ENCODE measurements at regions not wholly inside any gene's neighbourhood (a gene's known extent, or its start where the extent isn't known, plus 50 kb on each side); places are given as distances from the start of the nearest gene placed in this dataset.

DNA sequence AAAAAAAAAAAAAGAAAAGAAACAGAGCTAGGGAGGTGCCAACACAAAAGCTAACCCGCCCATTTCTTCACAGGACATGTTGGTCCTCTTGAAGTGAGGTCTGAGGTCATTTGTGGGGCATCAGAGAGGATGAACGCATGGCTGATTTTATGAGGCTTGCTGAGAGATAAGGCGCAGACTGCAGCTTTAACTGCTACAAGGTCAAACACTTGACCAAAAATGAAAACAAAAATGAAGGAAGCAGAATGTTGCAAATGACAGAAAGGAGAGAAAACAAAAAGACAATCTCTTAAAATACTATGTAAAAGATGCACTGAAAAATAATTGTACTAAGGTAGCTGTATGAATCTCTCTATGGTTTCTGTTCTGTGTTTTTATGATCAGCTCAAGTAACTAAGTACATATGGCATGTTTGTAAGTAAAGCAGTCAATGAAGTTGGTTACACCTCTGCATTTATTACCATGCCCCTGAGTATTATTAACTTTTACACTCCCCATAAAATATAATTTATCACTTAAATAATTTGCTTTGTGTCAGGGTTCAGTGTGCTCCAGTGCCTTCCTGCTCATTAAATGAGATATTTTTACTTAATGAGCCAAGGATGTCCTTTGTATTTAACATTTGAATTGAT lies 249.1 kb upstream of the NR5A2 start:
- TF ChIP-seq POLR2A (IDR thresholded peaks at IDR 0.05; ENCODE audit: insufficient read depth in 1 of 2, low read depth in 2 of 2, low read length in 2 of 2) (no peak), TGIF2 (CRISPR knock-in tag; IDR thresholded peaks at IDR 0.05) (no peak), RFX5 (IDR thresholded peaks at IDR 0.05; ENCODE audit: low read depth, low read length) (no peak), ZNF816 (CRISPR knock-in tag; IDR thresholded peaks at IDR 0.05; ENCODE audit: borderline replicate concordance) (no peak), JUN (CRISPR knock-in tag; IDR thresholded peaks at IDR 0.05) (no peak), RAD21 (CRISPR knock-in tag; IDR thresholded peaks at IDR 0.05) (no peak), RBFOX2 (IDR thresholded peaks at IDR 0.05; ENCODE audit: low read depth, low read length) (no peak), NR2C2 (CRISPR knock-in tag; IDR thresholded peaks at IDR 0.05; ENCODE audit: borderline replicate concordance) (no peak), EHMT2 (IDR thresholded peaks at IDR 0.05; ENCODE audit: borderline replicate concordance, low read depth, low read length) (no peak), CAMTA2 (CRISPR knock-in tag; IDR thresholded peaks at IDR 0.05; ENCODE audit: borderline replicate concordance) (no peak)
- TF ChIP-seq, protein P1, sequence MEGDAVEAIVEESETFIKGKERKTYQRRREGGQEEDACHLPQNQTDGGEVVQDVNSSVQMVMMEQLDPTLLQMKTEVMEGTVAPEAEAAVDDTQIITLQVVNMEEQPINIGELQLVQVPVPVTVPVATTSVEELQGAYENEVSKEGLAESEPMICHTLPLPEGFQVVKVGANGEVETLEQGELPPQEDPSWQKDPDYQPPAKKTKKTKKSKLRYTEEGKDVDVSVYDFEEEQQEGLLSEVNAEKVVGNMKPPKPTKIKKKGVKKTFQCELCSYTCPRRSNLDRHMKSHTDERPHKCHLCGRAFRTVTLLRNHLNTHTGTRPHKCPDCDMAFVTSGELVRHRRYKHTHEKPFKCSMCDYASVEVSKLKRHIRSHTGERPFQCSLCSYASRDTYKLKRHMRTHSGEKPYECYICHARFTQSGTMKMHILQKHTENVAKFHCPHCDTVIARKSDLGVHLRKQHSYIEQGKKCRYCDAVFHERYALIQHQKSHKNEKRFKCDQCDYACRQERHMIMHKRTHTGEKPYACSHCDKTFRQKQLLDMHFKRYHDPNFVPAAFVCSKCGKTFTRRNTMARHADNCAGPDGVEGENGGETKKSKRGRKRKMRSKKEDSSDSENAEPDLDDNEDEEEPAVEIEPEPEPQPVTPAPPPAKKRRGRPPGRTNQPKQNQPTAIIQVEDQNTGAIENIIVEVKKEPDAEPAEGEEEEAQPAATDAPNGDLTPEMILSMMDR (CRISPR knock-in tag; IDR thresholded peaks at IDR 0.05), result no peak
- TF ChIP-seq, protein P2, sequence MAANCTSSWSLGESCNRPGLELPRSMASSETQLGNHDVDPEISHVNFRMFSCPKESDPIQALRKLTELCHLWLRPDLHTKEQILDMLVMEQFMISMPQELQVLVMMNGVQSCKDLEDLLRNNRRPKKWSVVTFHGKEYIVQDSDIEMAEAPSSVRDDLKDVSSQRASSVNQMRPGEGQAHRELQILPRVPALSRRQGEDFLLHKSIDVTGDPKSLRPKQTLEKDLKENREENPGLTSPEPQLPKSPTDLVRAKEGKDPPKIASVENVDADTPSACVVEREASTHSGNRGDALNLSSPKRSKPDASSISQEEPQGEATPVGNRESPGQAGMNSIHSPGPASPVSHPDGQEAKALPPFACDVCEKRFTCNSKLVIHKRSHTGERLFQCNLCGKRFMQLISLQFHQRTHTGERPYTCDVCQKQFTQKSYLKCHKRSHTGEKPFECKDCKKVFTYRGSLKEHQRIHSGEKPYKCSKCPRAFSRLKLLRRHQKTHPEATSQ (CRISPR knock-in tag; IDR thresholded peaks at IDR 0.05; ENCODE audit: borderline replicate concordance), result no peak
